ENCODE measurements at regions not wholly inside any gene's neighbourhood (a gene's known extent, or its start where the extent isn't known, plus 50 kb on each side); places are given as distances from the start of the nearest gene placed in this dataset.

- DNase-seq (ENCODE audit: low spot score): no peak
Measured at GRCh38 chr4:144465546-144465945, 180.4 kb upstream of the HHIP start.

- no peak for DNase-seq (ENCODE audit: low spot score)
Measured at GRCh38 chr4:144480068-144480467, 165.9 kb upstream of the HHIP start.

GRCh38 chr4:144489831-144490230 is 156.1 kb upstream of the HHIP start:
- no peak for DNase-seq (ENCODE audit: low spot score)

GRCh38 chr4:144494280-144494679 is 151.7 kb upstream of the HHIP start:
- DNase-seq (ENCODE audit: low spot score): no peak

- no peak for DNase-seq (ENCODE audit: low spot score)
Measured at GRCh38 chr4:144495944-144496343, 150.0 kb upstream of the HHIP start.

- no peak for DNase-seq (ENCODE audit: low spot score)
Measured at GRCh38 chr4:144499777-144500176, 146.2 kb upstream of the HHIP start.

- no peak for DNase-seq (ENCODE audit: low spot score)
Measured at GRCh38 chr4:144501231-144501780, 144.7 kb upstream of the HHIP start.

DNA sequence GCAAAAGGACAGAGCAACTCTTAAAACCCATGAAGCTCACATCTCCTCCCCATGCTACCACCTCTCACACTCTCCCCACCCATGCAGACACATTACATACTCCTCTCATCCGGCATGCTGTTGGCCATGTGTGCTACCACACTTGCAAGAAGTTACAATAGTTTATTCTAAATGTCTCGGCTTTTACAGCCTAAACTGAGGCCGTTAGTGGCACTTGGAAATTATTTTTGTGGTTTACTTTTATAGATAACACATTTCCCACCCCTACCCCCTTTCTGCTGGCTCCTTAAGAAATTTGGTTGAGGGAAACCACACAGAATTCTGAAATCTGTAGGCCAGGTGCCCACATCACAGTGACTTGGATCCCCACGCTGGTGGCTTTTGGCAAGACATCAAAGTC is 141.1 kb upstream of the HHIP start:
- DNase-seq (ENCODE audit: low spot score): no peak

DNA sequence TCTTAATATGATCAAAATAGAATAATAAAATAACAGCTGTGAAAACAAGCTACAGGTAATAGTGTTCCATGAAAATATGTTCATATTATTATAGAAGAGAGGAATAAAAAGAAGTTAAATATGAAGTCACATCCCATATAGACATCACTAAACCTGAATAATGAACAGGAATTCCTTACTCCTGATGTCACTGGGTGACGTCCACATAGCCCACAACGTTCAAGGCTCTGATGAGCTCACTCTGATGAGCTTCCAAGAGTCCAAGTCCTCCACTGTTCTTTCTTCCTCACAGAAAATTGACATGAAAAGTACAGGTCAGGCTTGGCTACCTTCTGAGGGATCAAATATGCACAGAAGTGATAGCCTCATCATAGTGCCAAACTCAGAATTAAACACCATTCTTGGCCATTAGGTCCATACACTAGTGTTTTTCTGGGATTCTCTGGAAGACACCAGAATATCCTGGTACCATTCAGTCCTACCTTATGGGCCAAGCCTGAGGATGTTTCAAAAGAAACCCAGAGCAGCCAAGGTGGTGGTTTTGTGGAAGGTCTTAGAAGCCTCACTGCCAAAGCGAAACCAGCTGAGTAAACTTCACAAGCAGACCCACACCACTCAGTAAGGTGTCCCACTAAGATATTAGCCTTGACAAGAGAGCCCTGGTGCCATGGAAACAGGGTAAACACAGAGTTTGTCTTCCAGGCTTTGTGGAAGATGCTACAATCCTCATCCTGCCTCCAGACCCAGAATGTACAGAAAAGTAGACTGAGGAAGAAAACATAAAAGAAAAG is 138.4 kb upstream of the HHIP start:
- no peak for DNase-seq (ENCODE audit: low spot score)

- no peak for DNase-seq (ENCODE audit: low spot score)
Measured at GRCh38 chr4:144509088-144510015, 136.6 kb upstream of the HHIP start.

- no peak for DNase-seq (ENCODE audit: low spot score)
Measured at GRCh38 chr4:144514736-144515135, 131.2 kb upstream of the HHIP start.

- no peak for DNase-seq (ENCODE audit: low spot score)
Measured at GRCh38 chr4:144518181-144518895, 127.6 kb upstream of the HHIP start.

GRCh38 chr4:144531841-144532240 is 114.1 kb upstream of the HHIP start:
- DNase-seq (ENCODE audit: low spot score): no peak

DNA sequence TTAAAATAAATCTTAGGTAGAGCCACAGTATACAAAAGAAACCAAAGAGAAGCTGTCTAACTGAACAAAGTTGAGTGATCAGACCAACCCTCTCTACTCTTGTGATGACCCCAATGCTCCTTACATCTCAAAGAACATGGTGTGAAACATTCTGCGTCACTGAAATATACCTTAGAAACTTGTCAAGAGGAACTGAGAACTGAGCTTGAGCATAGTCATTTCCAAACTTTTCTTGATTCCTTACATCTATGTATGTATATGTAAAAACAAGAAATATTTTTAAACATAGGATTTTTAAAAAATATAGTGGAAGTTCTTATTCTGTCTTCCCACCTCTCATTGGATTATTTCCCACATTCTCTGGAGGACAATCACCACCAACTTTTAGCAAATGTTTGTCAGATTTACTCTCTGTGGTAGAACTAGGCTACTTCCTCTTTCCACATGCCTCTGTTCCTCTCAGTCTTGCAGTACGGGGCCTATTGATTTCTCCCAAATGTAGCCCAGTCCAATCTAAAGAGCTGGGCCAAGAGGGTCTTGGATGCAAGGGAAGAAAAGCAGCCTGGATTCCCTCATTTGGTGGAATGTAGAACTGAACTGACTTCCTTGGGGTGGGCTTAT is 98.2 kb upstream of the HHIP start:
- DNase-seq (ENCODE audit: low spot score): no peak

DNA sequence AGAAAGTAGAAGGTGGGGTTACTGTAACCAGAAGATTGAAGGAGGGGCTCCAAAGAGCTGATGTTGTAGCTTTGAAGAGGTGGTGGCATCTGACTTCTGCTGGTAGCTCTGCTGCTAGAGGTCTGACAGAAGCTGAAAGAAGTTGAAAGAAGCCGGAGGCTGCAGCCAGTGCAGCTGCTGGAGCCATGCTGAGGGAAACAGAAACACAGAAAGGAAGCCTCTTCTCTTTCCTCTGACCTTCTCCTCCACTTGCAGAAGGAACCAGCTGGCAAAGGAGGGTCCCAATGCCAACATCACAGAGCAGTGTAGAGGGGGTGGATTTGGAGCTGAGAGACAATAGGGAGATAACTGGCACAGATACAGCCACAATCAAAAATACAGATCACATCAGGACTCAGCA is 89.3 kb upstream of the HHIP start:
- DNase-seq (ENCODE audit: low spot score): no peak

DNA sequence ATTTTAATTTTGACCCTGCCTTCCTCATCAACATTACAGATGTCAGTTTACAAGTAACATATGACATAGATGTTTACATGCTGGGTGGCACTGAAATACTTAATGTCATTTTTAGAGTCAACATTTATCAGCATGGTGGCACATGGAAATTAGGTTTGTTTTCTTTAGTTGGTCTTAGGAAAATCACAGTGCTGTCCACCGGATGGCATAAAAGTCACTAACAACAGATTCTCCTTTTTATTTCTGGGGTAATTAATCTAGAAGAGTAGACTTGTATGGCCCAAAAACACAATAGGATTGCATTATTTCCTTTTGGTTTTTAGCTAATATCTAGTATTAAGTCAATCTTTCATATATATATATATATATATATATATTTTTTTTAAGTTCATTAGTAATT is 88.6 kb upstream of the HHIP start:
- no peak for DNase-seq (ENCODE audit: low spot score)

DNA sequence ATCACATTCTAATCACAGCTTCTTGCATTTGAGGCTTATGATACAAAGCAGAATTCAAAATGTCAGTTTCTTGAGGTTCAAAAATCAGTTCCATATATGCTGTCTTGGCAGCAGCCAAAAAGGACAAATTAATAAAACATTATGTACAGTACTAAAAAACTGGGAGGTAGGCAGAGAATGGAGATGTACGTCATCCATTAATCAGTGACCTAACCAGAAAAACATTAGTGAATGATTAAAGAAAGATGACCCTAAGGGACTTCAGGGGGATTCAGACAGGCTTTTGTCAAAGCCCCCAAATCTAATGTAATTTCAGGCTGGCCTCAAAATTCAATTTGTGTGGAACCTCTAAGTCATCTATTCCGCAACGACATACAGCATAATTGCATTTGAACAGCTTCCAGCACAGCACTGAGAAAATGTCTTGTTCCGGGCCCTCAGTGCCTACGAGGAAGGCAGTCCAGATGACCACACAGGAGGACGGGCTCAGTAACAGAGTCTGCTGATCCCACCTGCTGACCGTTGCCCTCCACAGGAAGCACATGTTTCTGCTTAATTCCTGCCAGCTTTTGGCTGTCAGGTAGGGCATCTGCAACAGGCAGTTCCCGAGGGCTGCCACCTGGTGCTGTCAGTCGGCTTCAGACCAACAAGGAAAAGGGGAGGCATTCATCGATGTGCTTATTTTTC is 83.8 kb upstream of the HHIP start:
- no peak for DNase-seq (ENCODE audit: low spot score)

GRCh38 chr4:144564358-144564757 is 81.6 kb upstream of the HHIP start:
- no peak for DNase-seq (ENCODE audit: low spot score)

DNA sequence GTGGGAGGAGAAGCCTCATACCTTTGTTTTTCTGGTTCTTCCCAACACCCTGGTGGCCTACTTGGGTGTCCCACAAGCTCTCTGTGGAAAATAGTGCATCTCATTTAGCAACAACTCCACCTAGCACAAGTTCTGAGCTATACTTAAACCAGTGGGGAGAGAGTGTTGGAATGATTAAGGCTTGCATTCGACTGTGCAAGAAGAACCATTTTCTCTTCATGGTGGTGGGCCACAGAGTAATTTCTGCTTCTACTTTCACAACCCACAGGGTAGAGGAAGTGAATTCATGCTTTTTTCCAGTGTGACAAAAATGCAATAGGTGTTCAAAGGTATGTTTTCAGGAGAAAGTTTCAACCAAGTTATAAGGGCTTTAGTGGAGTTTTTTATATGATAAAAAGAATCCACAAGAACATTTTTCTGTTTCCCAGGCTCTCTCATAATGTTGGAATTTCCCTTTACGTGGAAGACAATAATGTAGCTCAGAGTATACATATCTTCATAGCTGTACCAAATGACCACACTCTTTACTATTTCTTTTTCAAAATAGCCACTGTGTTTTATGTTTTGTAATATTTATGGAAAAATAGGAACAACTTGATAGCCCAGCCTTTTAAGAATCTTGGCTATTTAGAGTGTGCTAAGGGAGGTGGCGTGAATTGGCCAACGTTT is 80.3 kb upstream of the HHIP start:
- no peak for DNase-seq (ENCODE audit: low spot score)

- no peak for DNase-seq (ENCODE audit: low spot score)
Measured at GRCh38 chr4:144572660-144573059, 73.3 kb upstream of the HHIP start.

GRCh38 chr4:144574000-144574399 is 72.0 kb upstream of the HHIP start:
- no peak for DNase-seq (ENCODE audit: low spot score)
